ENCODE measurements at regions not wholly inside any gene's neighbourhood (a gene's known extent, or its start where the extent isn't known, plus 50 kb on each side); places are given as distances from the start of the nearest gene placed in this dataset.

- no peak for DNase-seq
These were observed 153.5 kb downstream of the SLC28A3 start for GRCh38 chr9:84187090-84187489.

GRCh38 chr9:84189904-84190303 is 150.7 kb downstream of the SLC28A3 start:
- no peak for DNase-seq

GRCh38 chr9:84190411-84190810 is 150.1 kb downstream of the SLC28A3 start:
- DNase-seq, result no peak

- no peak for DNase-seq
These were observed 133.7 kb downstream of the SLC28A3 start for GRCh38 chr9:84206801-84207370.

- DNase-seq, result no peak
These were observed 133.0 kb downstream of the SLC28A3 start for GRCh38 chr9:84207491-84207951.

- no peak for DNase-seq
These were observed 128.3 kb downstream of the SLC28A3 start for GRCh38 chr9:84212246-84212645.

GRCh38 chr9:84212982-84213381 is 127.6 kb downstream of the SLC28A3 start:
- DNase-seq, result no peak

GRCh38 chr9:84216151-84216550 is 124.4 kb downstream of the SLC28A3 start:
- DNase-seq, result no peak

GRCh38 chr9:84218322-84218721 is 122.2 kb downstream of the SLC28A3 start:
- no peak for DNase-seq

GRCh38 chr9:84224246-84224645 is 116.3 kb downstream of the SLC28A3 start:
- no peak for DNase-seq
